IPS-15b (cell line): ENCODE measurements at regions not wholly inside any gene's neighbourhood (a gene's known extent, or its start where the extent isn't known, plus 50 kb on each side); places are given as distances from the start of the nearest gene placed in this dataset.
"Not testable (repeated sequence)": the region's sequence is repeated elsewhere in the genome, so short reads cannot be mapped to it uniquely, and the experiment has no call there.

Experiments used
- H3K27me3 ChIP-seq: one replicate; pipeline ENCODE4 v1.6.1; 2013; ENCODE audit warnings: low read length; ENCODE audit not compliant: control insufficient read depth, insufficient read depth
- H3K36me3 ChIP-seq: one replicate; pipeline ENCODE4 v1.6.1; 2013; ENCODE audit warnings: low read length; ENCODE audit not compliant: control insufficient read depth, insufficient read depth
- H3K4me1 ChIP-seq: one replicate; pipeline ENCODE4 v1.6.1; 2013; ENCODE audit warnings: mild to moderate bottlenecking, low read length; ENCODE audit not compliant: control insufficient read depth, insufficient read depth
- H3K4me3 ChIP-seq: one replicate; pipeline ENCODE4 v1.5.1; 2013; ENCODE audit warnings: low read depth, low read length
- H3K9ac ChIP-seq: one replicate; pipeline ENCODE4 v1.6.1; 2013; ENCODE audit warnings: low read depth, mild to moderate bottlenecking, low read length
- H3K9me3 ChIP-seq: one replicate; pipeline ENCODE4 v1.6.1; 2013; ENCODE audit warnings: mild to moderate bottlenecking, low read length; ENCODE audit not compliant: control insufficient read depth, insufficient read depth

DNA sequence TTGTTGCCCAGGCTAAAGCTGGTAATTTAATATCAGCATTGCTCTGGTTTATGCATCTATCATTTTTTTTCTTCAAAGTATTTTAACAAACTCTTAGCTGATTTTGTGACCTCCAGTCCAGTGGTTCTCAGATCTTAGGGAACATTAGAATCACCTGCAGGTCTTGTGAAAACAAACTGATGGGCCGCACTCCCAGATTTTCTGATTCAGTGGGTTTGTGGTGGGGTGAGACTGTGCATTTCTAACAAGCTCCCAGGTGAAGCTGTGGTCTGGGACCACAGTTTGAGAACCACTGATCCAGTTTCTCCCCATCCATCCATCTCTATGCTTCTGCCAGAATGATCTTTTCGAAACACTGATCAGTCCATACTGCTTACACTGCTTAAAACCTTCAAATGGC lies 305.7 kb upstream of the USP24 start:
- no peaks in the 10 kb centered on the region for H3K9me3 ChIP-seq
- no peak overlapping the region for H3K4me3 ChIP-seq
- no peak overlapping the region for H3K9ac ChIP-seq
- H3K4me1 ChIP-seq = no peaks in the 10 kb centered on the region
- H3K36me3 ChIP-seq = no peaks in the 10 kb centered on the region
- no peaks in the 10 kb centered on the region for H3K27me3 ChIP-seq

DNA sequence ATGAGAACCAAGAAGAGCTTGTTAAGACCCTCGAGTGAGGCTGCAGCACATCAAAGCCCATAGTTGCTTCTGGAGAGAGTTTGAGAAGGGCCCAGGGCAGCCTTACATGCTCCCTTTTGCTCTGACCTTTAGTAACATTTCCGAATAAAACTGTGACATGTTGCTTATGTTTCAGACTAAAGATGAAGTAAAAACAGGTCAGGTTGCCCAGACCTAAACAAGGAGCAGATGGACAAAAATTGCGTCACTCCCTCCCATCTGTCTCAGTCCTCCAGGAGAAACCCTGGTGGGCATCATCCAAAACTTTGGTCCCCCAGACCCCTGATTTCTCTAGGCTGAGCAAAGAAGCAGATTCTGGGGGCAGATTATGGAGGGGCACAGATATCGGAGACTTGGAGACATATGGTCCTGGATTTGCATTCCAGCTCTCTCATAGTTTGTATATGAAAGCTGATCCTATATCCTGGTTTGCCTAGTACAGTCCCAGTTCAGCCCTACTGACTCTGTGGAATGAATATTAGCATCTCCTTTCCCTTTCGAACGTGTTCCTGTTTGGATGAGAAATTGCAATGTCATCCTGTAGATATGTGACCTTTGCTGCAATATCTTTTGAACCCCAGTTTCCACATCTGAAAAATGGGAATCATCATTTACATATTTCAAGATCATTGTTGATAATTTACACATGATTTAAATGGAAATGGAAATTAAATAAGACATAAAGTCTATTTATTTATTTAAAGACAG lies 304.9 kb upstream of the USP24 start:
- Histone ChIP-seq H3K9ac (no peak overlapping the region), H3K4me1 (no peaks in the 10 kb centered on the region), H3K36me3 (no peaks in the 10 kb centered on the region), H3K27me3 (no peaks in the 10 kb centered on the region), H3K4me3 (no peak overlapping the region), H3K9me3 (no peaks in the 10 kb centered on the region)

DNA sequence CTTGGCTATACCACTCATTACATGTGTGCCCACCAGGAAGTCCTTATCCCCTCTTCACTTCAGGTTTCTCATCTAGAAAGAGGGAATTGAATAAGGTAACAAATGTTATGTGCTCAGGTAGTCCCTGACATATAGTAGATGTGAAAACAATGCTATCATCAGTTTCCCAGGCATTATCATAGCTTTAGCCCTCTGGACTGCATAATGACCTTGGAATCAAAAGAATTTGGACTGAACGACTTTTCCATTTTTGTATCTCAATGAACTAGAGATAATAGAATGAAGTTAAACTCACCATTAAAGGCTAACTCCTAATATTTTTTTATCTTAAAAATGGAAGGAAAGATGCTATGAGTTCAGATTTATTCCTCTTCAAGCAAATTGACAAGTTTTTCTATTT lies 304.1 kb upstream of the USP24 start:
- H3K36me3 ChIP-seq = no peaks in the 10 kb centered on the region
- no peaks in the 10 kb centered on the region for H3K4me1 ChIP-seq
- no peaks in the 10 kb centered on the region for H3K9me3 ChIP-seq
- no peaks in the 10 kb centered on the region for H3K27me3 ChIP-seq
- H3K9ac ChIP-seq = no peak overlapping the region
- H3K4me3 ChIP-seq = no peak overlapping the region

DNA sequence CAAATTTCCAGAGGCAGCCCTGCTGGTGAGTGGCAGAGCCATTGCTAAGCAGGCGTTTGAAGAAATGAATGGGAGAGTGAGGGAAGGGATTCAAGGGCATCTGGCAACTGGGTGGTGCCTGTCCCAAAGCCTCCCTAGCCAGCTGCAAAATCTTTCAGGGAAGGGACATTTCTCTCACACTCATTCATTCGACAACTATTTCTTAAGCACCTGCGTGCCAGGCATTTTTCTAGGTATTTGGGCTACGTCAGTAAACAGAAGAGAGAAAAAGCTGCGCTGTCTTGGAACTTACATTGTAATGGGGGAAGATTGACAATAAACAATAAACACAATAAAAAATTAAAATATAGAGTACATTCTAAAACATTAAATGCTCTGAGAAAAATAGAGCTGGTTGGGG lies 301.9 kb upstream of the USP24 start:
- Histone ChIP-seq H3K9ac (no peak overlapping the region), H3K9me3 (no peaks in the 10 kb centered on the region), H3K4me3 (no peak overlapping the region), H3K27me3 (no peaks in the 10 kb centered on the region), H3K4me1 (no peaks in the 10 kb centered on the region), H3K36me3 (no peaks in the 10 kb centered on the region)

DNA sequence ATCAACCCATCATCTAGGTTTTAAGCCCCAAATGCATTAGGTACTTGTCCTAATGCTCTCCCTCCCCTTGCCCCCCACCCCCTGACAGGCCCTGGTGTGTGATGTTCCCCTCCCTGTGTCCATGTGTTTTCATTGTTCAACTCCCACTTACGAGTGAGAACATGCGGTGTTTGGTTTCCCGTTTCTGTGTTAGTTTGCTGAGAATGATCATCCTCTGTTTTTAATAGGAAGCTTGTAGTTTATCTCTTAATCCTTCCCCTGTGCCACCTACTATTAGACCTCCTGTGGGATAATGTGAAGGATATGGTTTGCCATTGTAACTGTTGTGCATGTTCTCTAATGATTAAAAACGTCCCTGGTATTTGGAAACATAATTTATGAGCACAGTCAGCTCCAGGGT lies 299.4 kb upstream of the USP24 start:
- not testable (repeated sequence) for H3K27me3 ChIP-seq, H3K36me3 ChIP-seq, H3K4me1 ChIP-seq, H3K9me3 ChIP-seq, H3K9ac ChIP-seq, H3K4me3 ChIP-seq

DNA sequence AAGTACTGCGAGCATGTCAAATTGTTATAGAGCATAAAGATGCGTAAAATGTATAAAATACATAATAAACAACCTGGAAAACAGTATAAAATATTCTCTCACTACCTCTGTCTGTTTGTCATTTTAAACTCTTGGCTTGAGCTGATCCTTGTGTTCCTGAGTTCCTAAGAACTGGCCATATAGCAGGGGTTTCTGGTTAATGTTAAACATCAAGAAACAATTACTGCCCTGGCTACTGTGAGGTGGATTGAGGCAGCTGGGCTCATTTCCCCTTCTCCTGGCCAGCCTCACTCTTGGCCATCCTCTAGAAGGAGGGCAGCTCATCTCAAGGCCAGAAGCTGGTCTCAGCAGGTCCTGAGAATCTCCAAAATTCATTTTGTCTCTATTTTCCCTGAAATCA lies 297.3 kb upstream of the USP24 start:
- H3K27me3 ChIP-seq = no peaks in the 10 kb centered on the region
- H3K36me3 ChIP-seq = no peaks in the 10 kb centered on the region
- no peaks in the 10 kb centered on the region for H3K4me1 ChIP-seq
- no peak overlapping the region for H3K4me3 ChIP-seq
- no peak overlapping the region for H3K9ac ChIP-seq
- no peaks in the 10 kb centered on the region for H3K9me3 ChIP-seq

DNA sequence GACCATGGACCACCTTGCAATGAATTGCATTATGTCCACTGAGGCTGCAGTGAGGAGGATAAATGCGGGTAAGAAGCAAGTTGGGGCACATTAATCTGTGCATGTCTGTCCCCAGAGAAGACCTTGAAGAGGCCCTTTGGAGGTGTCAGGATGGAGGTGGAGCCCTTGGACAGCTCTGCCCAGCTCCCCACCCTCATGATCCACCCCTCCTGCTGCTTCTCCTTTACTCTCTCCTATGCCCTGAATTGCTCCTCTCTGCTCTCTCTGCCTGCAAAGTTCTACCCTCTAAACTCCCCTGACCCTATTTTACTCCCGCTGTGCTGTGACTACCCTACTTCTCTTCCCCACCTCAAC lies 292.4 kb upstream of the USP24 start:
- Histone ChIP-seq H3K4me3 (no peak overlapping the region), H3K36me3 (no peaks in the 10 kb centered on the region), H3K9ac (no peak overlapping the region), H3K27me3 (no peaks in the 10 kb centered on the region), H3K4me1 (no peaks in the 10 kb centered on the region), H3K9me3 (no peaks in the 10 kb centered on the region)

DNA sequence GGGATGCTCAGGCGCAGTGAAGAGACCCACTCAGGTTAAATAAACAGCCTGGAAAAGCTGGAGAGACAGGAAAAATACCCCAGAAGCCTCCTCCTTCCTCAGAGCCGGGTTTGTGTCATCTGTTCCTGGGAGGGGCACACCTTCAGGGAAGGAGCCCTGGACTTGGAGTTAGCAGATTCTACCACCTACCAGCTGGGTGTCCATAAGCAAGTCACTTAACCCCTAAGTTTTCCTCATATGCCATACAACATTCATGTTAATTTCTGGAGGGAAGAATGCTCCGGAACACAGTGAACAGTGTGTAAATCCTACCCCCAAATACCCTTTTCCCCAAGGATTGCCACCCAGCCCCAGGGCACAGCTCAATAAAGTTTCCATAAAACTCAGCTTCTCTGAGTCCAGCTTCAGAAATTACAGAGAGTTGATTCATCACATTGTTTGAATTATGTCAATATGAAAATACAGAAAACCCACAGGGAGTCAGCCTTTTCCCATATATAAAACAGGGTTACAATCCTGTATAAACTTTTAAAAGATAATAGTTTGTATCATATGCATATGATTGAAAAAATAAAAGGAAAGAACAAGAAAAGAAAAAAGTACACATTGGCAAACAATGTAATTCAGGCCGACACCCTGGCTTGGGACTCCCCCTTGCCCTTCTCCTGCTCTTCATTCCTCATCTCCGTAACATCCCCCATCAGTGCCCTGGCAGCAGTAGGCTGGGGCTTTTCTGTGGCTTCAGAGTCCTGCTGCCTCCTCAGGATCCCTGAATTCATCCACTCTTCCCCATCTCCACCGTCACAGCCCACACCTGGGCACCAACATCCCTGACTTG lies 291.8 kb upstream of the USP24 start:
- no peak overlapping the region for H3K4me3 ChIP-seq
- no peaks in the 10 kb centered on the region for H3K4me1 ChIP-seq
- no peaks in the 10 kb centered on the region for H3K9me3 ChIP-seq
- no peaks in the 10 kb centered on the region for H3K27me3 ChIP-seq
- no peaks in the 10 kb centered on the region for H3K36me3 ChIP-seq
- no peak overlapping the region for H3K9ac ChIP-seq

DNA sequence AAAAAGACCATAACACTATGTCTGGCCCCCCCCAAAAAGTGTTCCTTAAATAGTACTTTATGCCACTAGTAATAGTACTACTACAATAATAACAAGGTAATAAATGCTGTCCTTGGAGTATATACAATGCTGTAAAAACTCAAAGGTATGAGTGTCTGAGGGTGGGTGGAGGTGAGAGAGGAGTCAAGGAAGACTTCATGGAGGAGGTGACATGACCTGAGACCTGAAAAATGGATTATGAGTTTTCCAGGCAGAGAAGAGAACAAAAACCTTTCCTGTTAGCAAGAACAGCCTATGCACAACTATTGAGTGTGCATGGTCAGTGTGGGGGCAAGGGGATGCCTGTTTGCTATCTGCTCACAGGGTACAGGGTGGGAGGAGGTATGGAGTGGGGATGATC lies 290.2 kb upstream of the USP24 start:
- Histone ChIP-seq H3K4me3 (no peak overlapping the region), H3K9ac (no peak overlapping the region), H3K36me3 (no peaks in the 10 kb centered on the region), H3K9me3 (no peaks in the 10 kb centered on the region), H3K4me1 (no peaks in the 10 kb centered on the region), H3K27me3 (no peaks in the 10 kb centered on the region)

DNA sequence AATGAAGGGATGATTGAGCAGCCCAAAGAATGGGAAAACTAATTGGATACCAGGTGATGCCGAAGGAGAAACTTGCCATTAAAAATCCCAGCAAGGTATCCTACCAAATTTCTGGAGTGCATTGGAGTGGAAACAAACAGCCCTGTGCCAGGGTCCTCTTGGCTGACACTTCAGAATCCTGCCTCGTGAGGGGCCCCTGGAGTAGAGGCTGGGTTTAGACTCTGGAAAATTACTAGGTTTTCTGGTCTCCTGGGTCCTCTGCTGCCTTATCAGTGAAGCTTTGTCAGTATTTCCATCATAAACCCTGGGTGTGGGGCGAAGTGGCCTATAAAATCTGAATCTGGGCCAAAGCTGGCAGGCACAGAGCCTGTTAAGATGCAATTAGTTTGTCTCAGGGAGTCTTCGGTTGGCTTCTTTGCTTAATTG lies 289.2 kb upstream of the USP24 start:
- Histone ChIP-seq H3K9me3 (no peaks in the 10 kb centered on the region), H3K27me3 (no peaks in the 10 kb centered on the region), H3K4me1 (no peaks in the 10 kb centered on the region), H3K4me3 (no peak overlapping the region), H3K36me3 (no peaks in the 10 kb centered on the region), H3K9ac (no peak overlapping the region)

DNA sequence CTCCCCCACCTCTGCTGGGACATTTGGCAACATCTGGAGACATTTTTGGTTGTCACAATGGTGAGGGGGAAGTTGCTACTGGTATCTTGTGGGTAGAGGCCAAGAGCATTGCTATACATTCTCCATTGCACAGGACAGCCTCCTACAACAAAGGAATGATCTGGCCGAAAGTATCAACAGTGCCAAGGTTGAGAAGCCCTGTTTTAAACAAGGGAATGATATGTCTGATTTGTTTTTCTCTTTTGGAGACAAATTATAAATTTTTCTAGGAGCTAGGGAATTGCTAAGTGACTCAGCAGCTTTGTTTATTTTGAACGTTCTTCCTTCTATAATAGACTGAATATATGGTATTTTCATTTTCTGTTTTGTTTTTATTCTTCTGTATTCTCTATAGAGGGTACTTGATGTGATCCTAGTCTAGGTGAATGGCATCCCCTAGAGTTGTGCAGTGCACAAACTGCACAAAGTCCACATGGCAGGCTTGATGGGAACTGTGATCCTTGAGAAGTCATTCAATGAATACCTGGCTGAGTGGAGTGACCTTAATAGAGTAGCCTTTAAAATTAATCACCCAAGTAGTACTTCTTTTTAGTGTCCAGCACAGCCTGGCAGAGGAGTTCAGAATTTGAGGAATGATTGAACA lies 288.6 kb upstream of the USP24 start:
- H3K4me1 ChIP-seq = no peaks in the 10 kb centered on the region
- H3K9ac ChIP-seq = no peak overlapping the region
- no peak overlapping the region for H3K4me3 ChIP-seq
- H3K9me3 ChIP-seq = no peaks in the 10 kb centered on the region
- no peaks in the 10 kb centered on the region for H3K27me3 ChIP-seq
- H3K36me3 ChIP-seq = no peaks in the 10 kb centered on the region

DNA sequence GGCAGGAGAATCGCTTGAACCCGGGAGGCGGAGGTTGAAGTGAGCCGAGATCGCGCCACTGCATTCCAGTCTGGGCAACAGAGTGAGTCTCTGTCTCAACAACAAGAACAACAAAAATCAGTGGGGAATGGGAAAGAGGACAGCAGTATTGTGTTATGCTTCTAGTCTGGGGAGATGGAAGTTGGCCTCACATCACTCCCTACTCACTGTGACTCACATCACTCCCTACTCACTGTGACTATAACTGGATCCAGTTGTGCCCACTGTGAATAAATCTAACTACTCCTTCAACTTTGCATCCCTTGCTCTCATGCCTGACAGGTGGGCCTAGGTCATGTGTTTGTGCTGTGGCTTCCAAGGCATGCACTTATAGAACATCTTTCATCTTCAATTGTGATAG lies 285.4 kb upstream of the USP24 start:
- no peaks in the 10 kb centered on the region for H3K9me3 ChIP-seq
- no peak overlapping the region for H3K9ac ChIP-seq
- H3K4me3 ChIP-seq = no peak overlapping the region
- H3K36me3 ChIP-seq = no peaks in the 10 kb centered on the region
- no peaks in the 10 kb centered on the region for H3K4me1 ChIP-seq
- H3K27me3 ChIP-seq = no peaks in the 10 kb centered on the region
